ENCODE measurements at regions not wholly inside any gene's neighbourhood (a gene's known extent, or its start where the extent isn't known, plus 50 kb on each side); places are given as distances from the start of the nearest gene placed in this dataset.
A peak's percentile ranks its signal among the peaks of the same experiment; 100 is the strongest.

DNA sequence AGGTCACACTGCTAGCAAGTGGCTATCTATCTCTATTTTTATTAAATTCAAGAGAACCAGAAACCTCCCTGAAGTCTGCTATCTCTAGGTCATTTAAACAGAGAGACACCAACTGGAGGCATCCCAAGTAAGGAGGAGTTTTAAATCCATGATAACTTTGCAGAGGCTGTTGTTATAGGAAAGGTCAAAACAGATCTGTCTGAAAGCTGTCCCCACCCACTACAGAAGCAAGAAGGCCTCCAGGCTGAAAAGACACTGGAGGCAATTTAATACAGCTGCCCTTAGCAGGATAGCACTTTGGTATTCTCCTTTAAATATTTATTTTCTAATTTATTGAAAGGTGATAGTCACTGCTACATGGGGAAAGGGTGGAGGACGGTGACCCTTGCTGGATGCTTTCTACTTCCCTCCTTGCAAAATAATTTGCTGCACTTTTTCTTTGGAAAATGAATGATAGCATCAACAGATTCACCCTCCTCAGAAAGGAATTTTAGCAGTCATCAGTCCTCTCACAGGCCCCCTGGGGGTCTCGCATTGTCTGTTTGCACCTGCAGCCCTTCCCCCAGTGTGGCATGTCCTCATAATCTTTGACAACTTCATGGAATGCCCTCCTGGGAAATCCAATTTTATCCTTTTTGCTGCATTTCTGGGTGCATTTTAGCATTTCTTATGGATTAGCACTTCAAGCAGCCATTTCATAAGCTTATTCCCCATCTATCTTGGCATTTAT, 429.5 kb upstream of the TNP1 start:
- peak; percentile 64 for DNase-seq

- no peak for DNase-seq
These were observed 428.7 kb upstream of the TNP1 start for GRCh38 chr2:217288472-217289063.

- DNase-seq, result no peak
These were observed 427.0 kb upstream of the TNP1 start for GRCh38 chr2:217286833-217287232.

- no peak for DNase-seq
These were observed 426.1 kb upstream of the TNP1 start for GRCh38 chr2:217285926-217286325.

DNA sequence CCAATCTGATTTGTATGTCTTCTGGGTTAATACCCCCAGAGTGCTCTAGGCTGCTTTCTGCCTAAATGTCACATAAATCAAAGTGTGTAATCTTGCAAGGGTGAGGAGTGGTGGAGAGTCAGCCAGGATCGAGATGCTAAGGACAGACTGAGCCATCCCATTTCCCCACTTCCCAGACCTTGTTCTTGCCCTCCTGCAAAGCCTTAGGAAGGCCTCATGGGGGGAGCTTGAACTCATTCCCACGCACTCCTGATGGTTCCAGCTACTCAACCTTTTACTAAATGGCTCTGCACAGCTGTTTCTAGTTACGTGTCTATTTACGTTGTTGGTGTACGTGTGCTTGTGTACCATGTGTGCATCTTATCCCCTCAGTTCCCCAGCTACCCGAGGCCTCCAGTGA, 423.6 kb upstream of the TNP1 start:
- no peak for DNase-seq

- no peak for DNase-seq
These were observed 422.7 kb upstream of the TNP1 start for GRCh38 chr2:217282531-217282930.

GRCh38 chr2:217279556-217279955, 419.7 kb upstream of the TNP1 start:
- DNase-seq, result no peak

GRCh38 chr2:217279140-217279539, 419.3 kb upstream of the TNP1 start:
- DNase-seq, result no peak

DNA sequence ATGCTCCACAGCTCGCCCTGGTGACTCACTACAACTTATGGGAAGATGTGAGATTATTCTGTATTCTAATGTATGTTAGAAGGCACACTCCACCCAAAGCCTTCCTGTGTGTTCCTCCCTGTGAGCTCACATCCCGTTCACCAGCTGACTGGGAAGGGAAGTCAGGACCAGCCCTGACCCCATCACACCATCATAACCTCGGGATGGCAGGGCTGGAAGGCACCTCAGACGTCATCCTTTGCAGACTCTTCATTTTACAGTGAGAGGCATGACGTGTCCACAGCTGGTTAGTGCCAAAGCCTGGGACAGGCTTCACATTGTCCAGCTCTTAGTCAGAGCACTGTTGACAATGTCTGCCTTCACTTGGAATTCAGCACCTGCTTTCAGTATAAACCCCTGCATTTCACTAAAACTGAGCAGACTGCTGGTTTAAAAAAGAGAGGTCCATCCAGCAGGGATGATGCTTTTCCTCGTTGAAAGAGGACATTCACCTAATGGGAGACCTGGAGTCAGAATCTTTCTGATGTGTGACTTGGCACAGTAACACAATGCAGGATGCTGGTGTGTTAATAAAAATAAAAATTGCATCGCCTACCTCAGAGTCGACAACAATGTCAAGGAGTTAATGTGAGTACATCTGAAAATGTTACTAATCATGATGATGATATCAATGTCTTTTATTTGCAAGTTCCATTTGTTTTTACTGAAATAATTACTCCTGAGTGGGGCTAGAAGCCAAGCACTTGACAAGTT, 418.0 kb upstream of the TNP1 start:
- no peak for DNase-seq

DNA sequence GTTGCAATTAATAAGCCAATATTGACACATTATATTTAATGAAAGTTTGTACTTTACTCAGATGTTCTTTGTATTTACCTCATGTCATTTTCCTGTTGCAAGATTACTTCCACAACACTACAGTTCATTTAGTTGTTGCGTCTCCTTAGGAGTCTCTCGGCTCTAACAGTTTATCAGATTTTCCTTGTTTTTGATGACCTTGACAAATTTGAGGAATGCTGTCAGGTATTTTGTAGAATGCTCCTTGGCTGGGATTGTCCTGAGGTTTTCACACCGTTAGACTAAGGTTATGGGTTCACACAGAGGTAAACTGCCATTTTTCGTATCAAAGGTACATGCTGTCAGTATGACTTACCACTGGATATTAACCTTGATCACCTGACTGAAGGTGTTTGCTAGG, 416.6 kb upstream of the TNP1 start:
- no peak for DNase-seq

DNA sequence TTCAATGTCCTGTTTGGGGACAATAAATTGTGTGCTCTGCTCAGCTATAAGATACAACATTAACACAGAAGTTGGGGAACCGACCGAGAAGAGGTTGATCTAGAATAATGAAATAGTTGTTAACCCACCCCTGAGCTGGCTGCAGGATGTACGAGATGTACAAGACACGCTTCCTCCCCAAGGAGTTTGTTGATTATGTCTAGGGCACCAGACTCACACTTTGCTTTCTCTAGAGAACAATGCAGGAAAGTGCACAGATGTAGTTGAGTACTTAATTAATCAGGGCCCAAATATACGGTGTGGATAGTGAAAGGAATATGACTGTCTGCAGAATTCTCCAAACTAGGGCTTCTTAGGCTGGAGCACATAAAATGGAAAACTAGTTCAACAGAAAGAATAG, 415.2 kb upstream of the TNP1 start:
- DNase-seq, result no peak

GRCh38 chr2:217274578-217274977, 414.7 kb upstream of the TNP1 start:
- no peak for DNase-seq

DNA sequence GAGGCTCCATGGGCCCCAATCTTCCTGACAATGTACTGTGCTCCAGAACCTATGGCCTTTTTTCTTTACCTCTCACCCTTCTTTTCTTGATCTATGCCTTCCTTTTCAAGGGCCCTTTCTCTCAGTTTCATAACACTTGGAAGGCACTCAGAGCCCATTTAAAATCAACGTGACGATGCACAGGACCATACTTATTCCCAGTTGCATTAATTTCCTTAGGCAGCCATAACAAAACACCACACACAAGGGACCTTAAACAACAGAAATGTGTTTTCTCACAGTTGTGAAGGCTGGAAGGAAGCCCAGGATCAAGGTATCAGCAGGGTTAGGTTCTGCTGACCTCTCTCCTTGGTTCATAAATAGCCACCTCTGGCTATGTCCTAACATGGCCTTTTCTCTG, 414.0 kb upstream of the TNP1 start:
- no peak for DNase-seq

DNA sequence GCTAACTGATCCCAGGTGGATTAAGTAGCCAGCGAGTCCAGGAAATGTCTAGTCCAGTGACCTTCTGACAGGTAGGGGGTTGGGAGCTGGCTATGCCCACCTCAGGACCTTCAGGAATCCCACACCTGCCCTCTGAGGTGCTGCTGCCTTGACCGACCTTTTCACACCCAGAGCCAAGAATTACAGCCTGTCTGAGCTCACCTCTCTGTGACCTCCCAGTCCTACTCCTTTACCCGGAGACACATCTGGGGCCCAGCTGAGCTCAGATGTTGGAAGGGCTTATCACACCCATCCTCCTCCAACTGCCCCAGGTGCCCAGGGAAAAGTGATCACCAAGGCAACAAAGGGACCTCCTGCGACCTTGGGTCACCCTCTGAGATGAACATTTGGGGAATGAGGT, 413.3 kb upstream of the TNP1 start:
- DNase-seq, result no peak

- no peak for DNase-seq
These were observed 411.9 kb upstream of the TNP1 start for GRCh38 chr2:217271813-217272212.

- no peak for DNase-seq
These were observed 410.7 kb upstream of the TNP1 start for GRCh38 chr2:217270485-217271121.

DNA sequence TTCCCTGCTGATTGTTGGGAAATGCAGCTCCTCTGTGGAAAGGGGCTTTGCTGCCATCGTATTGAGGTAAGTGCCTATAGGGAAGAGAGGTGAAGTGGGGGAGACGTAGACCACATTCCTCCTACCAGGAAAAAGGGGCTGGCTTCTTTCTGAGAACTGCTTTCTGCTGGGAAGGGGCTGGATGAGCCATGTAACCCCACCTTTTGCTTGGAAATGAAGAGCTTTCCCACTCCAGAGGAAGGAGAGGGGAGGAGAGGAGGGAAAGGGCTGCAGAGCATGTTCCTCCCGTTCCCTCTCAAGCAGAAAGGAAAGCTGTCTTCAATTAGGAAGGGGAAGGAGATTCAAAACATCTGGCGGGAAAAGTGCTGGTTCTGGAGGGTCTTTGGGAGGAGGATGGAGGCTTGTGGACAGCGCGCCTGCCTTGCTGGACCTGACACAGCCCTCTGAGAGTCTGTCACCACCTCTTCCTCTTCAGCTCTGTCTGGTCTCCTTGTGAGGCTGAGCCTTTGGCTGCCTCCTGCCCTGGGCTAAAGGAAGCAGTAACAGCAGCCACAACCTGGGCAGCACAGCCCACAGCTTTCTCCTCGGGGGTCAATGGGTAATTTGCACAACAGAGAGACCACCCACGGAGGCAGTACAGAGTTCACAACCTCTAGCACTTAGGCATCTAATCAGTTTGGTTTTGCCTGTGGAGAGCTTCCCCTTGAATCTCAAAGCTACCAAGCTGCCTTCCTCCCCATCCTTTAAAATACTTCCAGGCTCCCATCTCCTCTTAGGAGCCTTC, 410.0 kb upstream of the TNP1 start:
- no peak for DNase-seq

- no peak for DNase-seq
These were observed 409.1 kb upstream of the TNP1 start for GRCh38 chr2:217268978-217269377.

DNA sequence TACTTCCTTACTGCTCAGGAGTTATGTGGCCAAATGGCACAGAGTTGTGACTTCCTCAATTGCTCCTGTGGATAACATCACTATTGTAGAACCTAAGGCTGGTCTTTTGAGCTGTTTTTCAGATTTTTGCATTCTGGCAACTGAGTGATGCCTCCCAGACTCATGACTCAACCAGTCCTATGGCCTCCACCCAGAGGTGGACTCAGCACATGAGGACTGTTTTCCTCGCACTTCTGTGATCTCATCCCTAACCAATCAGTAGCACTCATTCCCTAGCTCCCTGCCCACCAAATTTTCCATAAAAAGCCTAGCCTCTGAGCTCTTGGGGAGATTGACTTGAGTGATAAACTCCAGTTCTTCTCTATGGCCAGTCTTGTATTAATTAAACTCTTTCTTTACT, 407.9 kb upstream of the TNP1 start:
- no peak for DNase-seq

GRCh38 chr2:217263756-217264155, 403.9 kb upstream of the TNP1 start:
- no peak for DNase-seq

DNA sequence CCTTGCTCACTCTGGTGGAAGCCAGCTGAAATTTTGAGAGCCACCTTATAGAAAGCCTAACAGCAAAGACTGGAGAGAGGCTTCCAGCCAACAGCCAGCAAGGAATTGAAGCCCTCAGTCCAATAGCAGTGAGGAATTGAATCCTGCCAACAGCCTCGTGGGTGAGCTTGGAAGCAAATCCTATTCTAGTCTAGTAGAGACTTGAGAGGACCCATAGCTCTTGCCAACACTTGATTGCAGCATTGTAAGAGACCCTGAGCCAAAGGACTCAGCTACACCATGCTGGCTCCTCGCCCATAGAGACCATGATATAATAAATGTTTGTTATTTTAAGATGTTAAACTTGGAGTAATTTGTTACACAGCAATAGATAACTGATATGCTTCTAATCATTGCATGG, 403.0 kb upstream of the TNP1 start:
- no peak for DNase-seq

DNA sequence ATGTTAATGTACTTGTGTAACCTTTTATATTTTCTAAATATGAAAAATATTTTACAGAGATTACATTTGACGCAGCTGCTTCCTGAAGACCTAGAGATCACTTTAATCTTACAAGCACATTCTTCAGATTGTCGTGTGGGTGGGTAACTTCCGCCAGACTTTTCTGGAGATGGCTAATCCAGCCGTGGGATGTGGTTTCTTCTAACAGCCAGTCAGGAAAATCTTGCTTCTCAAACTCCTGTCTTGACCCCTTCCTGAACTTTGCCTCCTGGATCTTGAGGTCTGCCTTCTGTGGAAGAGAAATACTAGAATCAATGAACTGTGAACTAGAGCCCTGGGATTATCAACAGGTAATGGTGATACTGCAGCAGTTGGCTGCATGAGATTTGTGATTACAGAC, 401.6 kb upstream of the TNP1 start:
- DNase-seq, result peak; percentile 15
